NCI-H1105 (cell line): ENCODE measurements at regions not wholly inside any gene's neighbourhood (a gene's known extent, or its start where the extent isn't known, plus 50 kb on each side); places are given as distances from the start of the nearest gene placed in this dataset.

Experiments
- DNase-seq: peaks from one replicate; lab custom pipeline; 2025; lab: John Stamatoyannopoulos, UW

DNA sequence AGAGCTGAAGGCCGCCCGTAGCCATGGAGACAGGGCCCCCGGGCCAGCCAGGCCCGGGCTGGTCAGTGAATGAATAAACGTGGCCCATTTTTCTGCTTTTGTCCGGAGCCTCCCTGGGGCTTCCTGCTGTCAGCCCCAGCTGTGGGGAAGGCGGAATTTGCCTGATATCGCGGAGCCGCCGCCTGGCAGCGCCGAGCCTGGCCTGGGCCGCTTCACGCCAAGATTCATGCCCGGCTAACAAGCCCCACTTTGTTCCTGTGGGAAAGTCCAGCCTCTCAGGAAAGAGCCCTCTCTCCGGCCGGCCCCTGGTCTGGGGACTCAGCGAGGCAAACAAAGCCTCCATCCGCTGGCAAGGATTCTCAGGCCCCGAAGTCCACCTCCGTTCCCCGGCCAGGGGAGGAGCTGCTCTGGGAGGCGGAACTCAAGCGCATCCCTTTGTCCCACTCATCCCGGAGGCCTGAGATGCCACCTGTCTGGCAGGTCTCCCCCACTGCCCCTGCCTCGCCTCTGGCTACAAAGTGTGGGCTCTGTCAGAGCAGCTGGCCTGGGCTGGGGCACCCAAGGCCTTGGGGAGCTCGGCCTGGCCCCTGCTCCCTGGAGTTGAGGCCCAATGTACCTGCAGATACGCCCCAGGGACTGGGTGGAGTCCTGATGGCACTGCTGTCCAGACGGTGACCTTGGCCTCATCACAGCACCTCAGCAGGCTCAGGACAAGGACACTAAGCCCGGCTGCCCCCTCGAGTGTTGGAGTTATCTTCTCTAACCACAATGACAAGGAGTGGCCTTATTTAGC lies 51.6 kb upstream of the SLC6A11 start:
- DNase-seq: no peak

DNA sequence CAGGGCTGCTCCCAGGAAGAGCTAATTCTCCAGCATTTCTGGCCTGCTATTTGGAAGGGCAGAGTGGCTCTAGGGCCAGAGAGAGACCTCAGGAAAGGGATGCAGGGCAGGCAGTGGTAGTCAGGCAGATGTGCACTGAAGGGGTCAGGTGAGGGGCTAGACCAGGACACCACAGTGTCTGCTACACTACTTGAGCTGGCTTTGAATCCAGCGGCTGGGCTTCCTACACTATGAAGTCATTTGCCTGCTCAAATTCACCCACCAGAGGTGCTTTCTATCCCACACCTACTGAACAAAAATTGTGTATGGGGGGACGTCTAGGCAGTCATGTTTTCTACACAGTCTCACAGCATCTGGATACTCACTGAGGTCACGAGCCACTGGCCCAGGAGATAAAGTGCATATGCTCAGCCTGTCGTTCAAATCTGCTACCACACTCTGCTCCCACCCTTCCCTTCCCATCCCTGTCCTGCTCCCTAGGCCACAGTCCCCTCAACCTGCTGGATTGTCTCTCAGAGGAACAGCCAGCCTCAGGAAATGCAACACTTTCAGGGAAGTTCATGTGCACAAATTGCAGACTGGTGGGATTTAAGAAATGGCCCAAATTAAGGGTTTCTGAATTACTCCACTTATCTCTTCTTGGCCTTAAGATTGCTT lies 49.9 kb upstream of the SLC6A11 start:
- no peak for DNase-seq
